Endodermal cell (in vitro differentiated cells): ENCODE measurements at regions not wholly inside any gene's neighbourhood (a gene's known extent, or its start where the extent isn't known, plus 50 kb on each side); places are given as distances from the start of the nearest gene placed in this dataset.

ENCODE experiments used
- DNase-seq: peaks from one replicate; pipeline ENCODE4 v3.0.0-alpha.2; 2017
- H3K27ac ChIP-seq: 2 replicates; pipeline ENCODE4 v1.5.1; 2013; ENCODE audit warnings: mild to moderate bottlenecking, low read depth, low read length, moderate library complexity
- H3K27me3 ChIP-seq: 2 replicates; pipeline ENCODE4 v1.6.1; 2013; ENCODE audit warnings: mild to moderate bottlenecking, low read length, moderate library complexity; ENCODE audit not compliant: insufficient read depth, control insufficient read depth, poor library complexity, severe bottlenecking
- H3K36me3 ChIP-seq: 2 replicates; pipeline ENCODE4 v1.7.0; 2013; ENCODE audit warnings: mild to moderate bottlenecking, low read length, moderate library complexity; ENCODE audit not compliant: control insufficient read depth, insufficient read depth
- H3K4me1 ChIP-seq: one replicate; pipeline ENCODE4 v1.7.0; 2013; ENCODE audit warnings: low read length; ENCODE audit not compliant: control insufficient read depth, insufficient read depth
- H3K4me3 ChIP-seq: 2 replicates; pipeline ENCODE4 v1.5.1; 2013; ENCODE audit warnings: mild to moderate bottlenecking, low read length, moderate library complexity
- H3K9ac ChIP-seq: 2 replicates; pipeline ENCODE4 v1.6.1; 2013; ENCODE audit warnings: mild to moderate bottlenecking, low read length, moderate library complexity; ENCODE audit not compliant: poor library complexity, severe bottlenecking; ENCODE audit errors: extremely low read depth
- H3K9me3 ChIP-seq: 2 replicates; pipeline ENCODE4 v1.6.1; 2013; ENCODE audit warnings: mild to moderate bottlenecking, low read length, moderate library complexity; ENCODE audit not compliant: control insufficient read depth
- H3K27ac Mint-ChIP-seq: 2 replicates; pipeline ENCODE4 v1.8.0; 2020; ENCODE audit warnings: mixed read lengths
- H3K27me3 Mint-ChIP-seq: 2 replicates; pipeline ENCODE4 v1.8.0; 2021; ENCODE audit warnings: mild to moderate bottlenecking, mixed read lengths; ENCODE audit not compliant: insufficient read depth
- H3K36me3 Mint-ChIP-seq: 2 replicates; pipeline ENCODE4 v1.8.0; 2020; ENCODE audit warnings: low read depth, mixed read lengths
- H3K4me1 Mint-ChIP-seq: 2 replicates; pipeline ENCODE4 v1.8.0; 2020; ENCODE audit warnings: mixed read lengths
- H3K4me3 Mint-ChIP-seq: 2 replicates; pipeline ENCODE4 v1.8.0; 2020; ENCODE audit warnings: mild to moderate bottlenecking, moderate library complexity, mixed read lengths
- H3K9me3 Mint-ChIP-seq: 2 replicates; pipeline ENCODE4 v1.8.0; 2020; ENCODE audit warnings: mild to moderate bottlenecking, mixed read lengths
- CTCF ChIP-seq: fragments of 200-600 bp; sonication (generic); conservative IDR thresholded peaks from 2 replicates; pipeline ENCODE4 v1.5.0; 2021; ENCODE audit warnings: antibody characterized with exemption, mild to moderate bottlenecking
- WGBS, 2 experiments: methylation state at CpG; one replicate each; pipeline versions ENCODE4 v1.1.5 to v1.1.7; 2013; ENCODE audit warnings: missing lambda C conversion rate in 2 of 2, mixed read lengths in 1 of 2; ENCODE audit not compliant: insufficient coverage in 1 of 2, insufficient read length in 1 of 2; 5-methylcytosine and 5-hydroxymethylcytosine counted together

- Mint-ChIP-seq H3K4me1 (no peaks in the 10 kb centered on the region), H3K9me3 (no peaks in the 10 kb centered on the region), H3K27me3 (no peaks in the 10 kb centered on the region), H3K4me3 (no peak overlapping the region), H3K36me3 (no peaks in the 10 kb centered on the region), H3K27ac (no peak overlapping the region)
- H3K4me1 ChIP-seq, result no peaks in the 10 kb centered on the region
- no peaks in the 10 kb centered on the region for H3K27me3 ChIP-seq
- no peak overlapping the region for H3K27ac ChIP-seq
- DNase-seq, result no peak
- H3K9me3 ChIP-seq, result no peaks in the 10 kb centered on the region
- TF ChIP-seq CTCF, result no peak
- H3K36me3 ChIP-seq, result no peaks in the 10 kb centered on the region
- 92% methylated on average over 1 of the region's 1 CpG; no CpG with 5 or more reads in 1 of the 2 experiments for WGBS, 2 experiments
- H3K9ac ChIP-seq, result no peak overlapping the region
- H3K4me3 ChIP-seq, result no peak overlapping the region
Measured at GRCh38 chr12:104840262-104840661, 117.8 kb downstream of the SLC41A2 start.

DNA sequence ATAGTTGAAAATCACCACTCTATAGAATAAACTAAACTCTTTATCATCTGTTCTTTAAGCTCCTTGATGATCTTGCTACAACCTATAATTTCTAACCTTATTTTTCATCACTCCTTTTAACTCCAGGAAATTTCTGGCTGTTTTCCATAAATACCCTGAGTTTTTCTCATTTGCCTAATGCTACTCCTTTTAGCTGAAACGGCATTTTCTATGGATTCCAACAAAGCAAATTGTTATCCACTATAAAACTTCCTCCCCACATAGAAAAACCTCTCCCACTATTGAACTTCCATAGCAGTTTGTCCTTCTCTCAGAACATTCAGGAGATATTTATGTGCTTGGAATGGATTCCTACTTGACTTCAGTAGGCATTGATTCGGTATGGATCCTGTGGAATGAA lies 122.8 kb downstream of the SLC41A2 start:
- peaks cover 3% of the 10 kb centered on the region for H3K27me3 Mint-ChIP-seq
- H3K36me3 Mint-ChIP-seq, result no peaks in the 10 kb centered on the region
- TF ChIP-seq CTCF, result no peak
- Histone ChIP-seq H3K4me1 (no peaks in the 10 kb centered on the region), H3K9ac (no peak overlapping the region), H3K4me3 (no peak overlapping the region), H3K27ac (no peak overlapping the region), H3K9me3 (no peaks in the 10 kb centered on the region), H3K27me3 (no peaks in the 10 kb centered on the region), H3K36me3 (no peaks in the 10 kb centered on the region)
- no peak overlapping the region for H3K27ac Mint-ChIP-seq
- H3K4me3 Mint-ChIP-seq, result no peak overlapping the region
- 85 to 96% methylated on average over 2 of the region's 2 CpGs for WGBS, 2 experiments
- no peak for DNase-seq
- no peaks in the 10 kb centered on the region for H3K9me3 Mint-ChIP-seq
- no peaks in the 10 kb centered on the region for H3K4me1 Mint-ChIP-seq

DNA sequence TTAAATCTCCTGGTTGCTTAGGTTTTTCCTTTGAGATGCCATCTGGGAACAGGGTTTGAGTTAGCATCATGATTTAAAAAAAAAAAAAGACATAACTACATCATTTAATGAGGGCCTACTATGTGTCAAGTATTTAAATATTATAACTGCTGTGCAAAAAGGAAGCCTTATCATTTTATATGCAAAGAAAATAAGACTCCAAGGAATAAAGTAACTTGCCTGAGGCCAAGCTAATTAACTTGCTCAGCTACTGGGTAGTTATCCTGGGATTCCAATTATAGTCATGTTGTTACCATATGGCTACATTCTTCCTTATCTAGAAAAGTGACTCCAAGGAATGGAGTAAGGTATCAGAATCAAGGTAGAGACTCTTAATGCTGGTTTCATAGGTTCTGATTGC lies 123.5 kb downstream of the SLC41A2 start:
- Mint-ChIP-seq H3K4me1 (no peaks in the 10 kb centered on the region), H3K4me3 (no peak overlapping the region), H3K27ac (no peak overlapping the region), H3K9me3 (no peaks in the 10 kb centered on the region), H3K27me3 (peaks cover 3% of the 10 kb centered on the region), H3K36me3 (no peaks in the 10 kb centered on the region)
- Histone ChIP-seq H3K9me3 (no peaks in the 10 kb centered on the region), H3K27ac (no peak overlapping the region), H3K4me1 (no peaks in the 10 kb centered on the region), H3K4me3 (no peak overlapping the region), H3K36me3 (no peaks in the 10 kb centered on the region), H3K9ac (no peak overlapping the region), H3K27me3 (no peaks in the 10 kb centered on the region)
- TF ChIP-seq CTCF, result no peak
- DNase-seq, result no peak
